Smooth muscle cell (in vitro differentiated cells): ENCODE measurements at regions not wholly inside any gene's neighbourhood (a gene's known extent, or its start where the extent isn't known, plus 50 kb on each side); places are given as distances from the start of the nearest gene placed in this dataset.
"Not testable (repeated sequence)": the region's sequence is repeated elsewhere in the genome, so short reads cannot be mapped to it uniquely, and the experiment has no call there.

Source experiments
- DNase-seq: peaks from one replicate; lab custom pipeline; 2025; ENCODE audit not compliant: unreplicated experiment; lab: John Stamatoyannopoulos, UW
- H2AFZ ChIP-seq: fragments of 200-600 bp; sonication (generic); 2 replicates; pipeline ENCODE4 v1.6.0; 2016; ENCODE audit warnings: antibody characterized with exemption, low read depth, mild to moderate bottlenecking
- H3F3A ChIP-seq: fragments of 200-600 bp; sonication (generic); 2 replicates; pipeline ENCODE4 v1.6.0; 2017; ENCODE audit warnings: antibody characterized with exemption, low read depth
- H3K27ac ChIP-seq: fragments of 200-600 bp; sonication (generic); 2 replicates; pipeline ENCODE4 v1.5.1; 2016; ENCODE audit warnings: low read depth, mild to moderate bottlenecking
- H3K27me3 ChIP-seq: fragments of 200-600 bp; sonication (generic); 2 replicates; pipeline ENCODE4 v1.6.1; 2016; ENCODE audit warnings: low read depth, mild to moderate bottlenecking
- H3K36me3 ChIP-seq: fragments of 200-600 bp; sonication (generic); 2 replicates; pipeline ENCODE4 v1.5.1; 2016; ENCODE audit warnings: low read depth
- H3K4me1 ChIP-seq: fragments of 200-600 bp; sonication (generic); 2 replicates; pipeline ENCODE4 v1.5.1; 2016; ENCODE audit warnings: low read depth
- H3K4me2 ChIP-seq: fragments of 200-600 bp; sonication (generic); 2 replicates; pipeline ENCODE4 v1.6.0; 2016; ENCODE audit warnings: mild to moderate bottlenecking
- H3K4me3 ChIP-seq: fragments of 200-600 bp; sonication (generic); 2 replicates; pipeline ENCODE4 v1.5.1; 2016; ENCODE audit warnings: mild to moderate bottlenecking
- H3K79me2 ChIP-seq: fragments of 200-600 bp; sonication (generic); 2 replicates; pipeline ENCODE4 v1.6.0; 2016; ENCODE audit warnings: low read depth, mild to moderate bottlenecking
- H3K9ac ChIP-seq: fragments of 200-600 bp; sonication (generic); 2 replicates; pipeline ENCODE4 v1.6.0; 2016; ENCODE audit warnings: low read depth
- H3K9me3 ChIP-seq: fragments of 200-600 bp; sonication (generic); replicated peaks from 2 replicates; pipeline ENCODE4 v1.5.1; 2016; ENCODE audit warnings: low read depth
- H4K20me1 ChIP-seq: fragments of 200-600 bp; sonication (generic); 2 replicates; pipeline ENCODE4 v1.6.0; 2016; ENCODE audit warnings: low read depth
- WGBS: methylation state at CpG from one replicate; pipeline ENCODE4 v1.1.7; 2016; ENCODE audit warnings: low lambda C conversion rate; 5-methylcytosine and 5-hydroxymethylcytosine counted together
- TF ChIP-seq, protein P1 (sequence below): fragments of 200-600 bp; sonication (generic); IDR thresholded peaks from 2 replicates; pipeline ENCODE4 v1.5.1; 2017; ENCODE audit warnings: borderline replicate concordance, mild to moderate bottlenecking, antibody characterized with exemption; ENCODE audit not compliant: insufficient read depth, poor library complexity, severe bottlenecking

GRCh38 chr2:142716463-142717242 lies 160.8 kb upstream of the KYNU start:
- Histone ChIP-seq H3K36me3 (no peaks in the 10 kb centered on the region), H3K4me2 (no peak overlapping the region), H3K4me1 (peaks cover 8% of the 10 kb centered on the region), H2AFZ (peak overlapping the region; percentile 61), H3K9me3 (no peaks in the 10 kb centered on the region), H3K4me3 (no peak overlapping the region), H3K27me3 (no peaks in the 10 kb centered on the region), H3K79me2 (no peaks in the 10 kb centered on the region), H3K9ac (no peak overlapping the region), H4K20me1 (no peaks in the 10 kb centered on the region), H3K27ac (no peak overlapping the region), H3F3A (no peaks in the 10 kb centered on the region)
- WGBS, result 96% methylated on average over 6 of the region's 6 CpGs
- TF ChIP-seq, protein P1, sequence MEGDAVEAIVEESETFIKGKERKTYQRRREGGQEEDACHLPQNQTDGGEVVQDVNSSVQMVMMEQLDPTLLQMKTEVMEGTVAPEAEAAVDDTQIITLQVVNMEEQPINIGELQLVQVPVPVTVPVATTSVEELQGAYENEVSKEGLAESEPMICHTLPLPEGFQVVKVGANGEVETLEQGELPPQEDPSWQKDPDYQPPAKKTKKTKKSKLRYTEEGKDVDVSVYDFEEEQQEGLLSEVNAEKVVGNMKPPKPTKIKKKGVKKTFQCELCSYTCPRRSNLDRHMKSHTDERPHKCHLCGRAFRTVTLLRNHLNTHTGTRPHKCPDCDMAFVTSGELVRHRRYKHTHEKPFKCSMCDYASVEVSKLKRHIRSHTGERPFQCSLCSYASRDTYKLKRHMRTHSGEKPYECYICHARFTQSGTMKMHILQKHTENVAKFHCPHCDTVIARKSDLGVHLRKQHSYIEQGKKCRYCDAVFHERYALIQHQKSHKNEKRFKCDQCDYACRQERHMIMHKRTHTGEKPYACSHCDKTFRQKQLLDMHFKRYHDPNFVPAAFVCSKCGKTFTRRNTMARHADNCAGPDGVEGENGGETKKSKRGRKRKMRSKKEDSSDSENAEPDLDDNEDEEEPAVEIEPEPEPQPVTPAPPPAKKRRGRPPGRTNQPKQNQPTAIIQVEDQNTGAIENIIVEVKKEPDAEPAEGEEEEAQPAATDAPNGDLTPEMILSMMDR, result no peak
- DNase-seq, result no peak

- Histone ChIP-seq H3K4me1 (peaks cover 8% of the 10 kb centered on the region), H2AFZ (no peak overlapping the region), H3K27ac (no peak overlapping the region), H3F3A (no peaks in the 10 kb centered on the region), H3K9me3 (no peaks in the 10 kb centered on the region), H3K4me2 (no peak overlapping the region), H3K27me3 (no peaks in the 10 kb centered on the region), H3K79me2 (no peaks in the 10 kb centered on the region), H3K9ac (no peak overlapping the region), H3K4me3 (no peak overlapping the region), H4K20me1 (no peaks in the 10 kb centered on the region), H3K36me3 (no peaks in the 10 kb centered on the region)
- DNase-seq, result no peak
- TF ChIP-seq, protein P1, result no peak
- WGBS, result 95% methylated on average over 2 of the region's 2 CpGs
Measured at GRCh38 chr2:142714600-142714999, 162.9 kb upstream of the KYNU start.

- H4K20me1 ChIP-seq, result no peaks in the 10 kb centered on the region
- H3K9ac ChIP-seq, result no peak overlapping the region
- DNase-seq, result no peak
- H3K27ac ChIP-seq, result no peak overlapping the region
- TF ChIP-seq, protein P1, result no peak
- no peaks in the 10 kb centered on the region for H3K79me2 ChIP-seq
- H2AFZ ChIP-seq, result no peak overlapping the region
- H3K4me3 ChIP-seq, result no peak overlapping the region
- H3K9me3 ChIP-seq, result no peaks in the 10 kb centered on the region
- WGBS, result 88% methylated on average over 1 of the region's 1 CpG
- no peaks in the 10 kb centered on the region for H3K36me3 ChIP-seq
- no peak overlapping the region for H3K4me2 ChIP-seq
- H3K27me3 ChIP-seq, result no peaks in the 10 kb centered on the region
- H3K4me1 ChIP-seq, result no peaks in the 10 kb centered on the region
- no peaks in the 10 kb centered on the region for H3F3A ChIP-seq
Measured at GRCh38 chr2:142710336-142710735, 167.1 kb upstream of the KYNU start.

GRCh38 chr2:142707318-142707717 lies 170.1 kb upstream of the KYNU start:
- Histone ChIP-seq H3K4me2 (no peak overlapping the region), H4K20me1 (no peaks in the 10 kb centered on the region), H3K79me2 (no peaks in the 10 kb centered on the region), H3K9me3 (no peaks in the 10 kb centered on the region), H3K27ac (no peak overlapping the region), H3K4me1 (no peaks in the 10 kb centered on the region), H3K36me3 (no peaks in the 10 kb centered on the region), H3K27me3 (no peaks in the 10 kb centered on the region), H3F3A (no peaks in the 10 kb centered on the region), H2AFZ (no peak overlapping the region), H3K4me3 (no peak overlapping the region), H3K9ac (no peak overlapping the region)
- TF ChIP-seq, protein P1, result no peak
- DNase-seq, result no peak
- 94% methylated on average over 14 of the region's 14 CpGs for WGBS

DNA sequence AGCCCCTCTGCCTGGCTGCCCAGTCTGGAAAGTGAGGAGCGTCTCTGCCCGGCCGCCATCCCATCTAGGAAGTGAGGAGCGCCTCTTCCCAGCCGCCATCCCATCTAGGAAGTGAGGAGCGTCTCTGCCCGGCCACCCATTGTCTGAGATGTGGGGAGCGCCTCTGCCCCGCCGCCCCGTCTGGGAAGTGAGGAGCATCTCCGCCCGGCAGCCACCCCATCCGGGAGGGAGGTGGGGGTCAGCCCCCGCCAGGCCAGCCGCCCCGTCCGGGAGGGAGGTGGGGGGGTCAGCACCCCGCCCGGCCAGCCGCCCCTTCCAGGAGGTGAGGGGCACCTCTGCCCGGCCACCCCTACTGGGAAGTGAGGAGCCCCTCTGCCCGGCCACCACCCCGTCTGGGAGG lies 175.1 kb upstream of the KYNU start:
- 97% methylated on average over 17 of the region's 24 CpGs for whole genome bisulfite sequencing

More for the DNA sequence above, 175.1 kb upstream of the KYNU start:
- H3K4me3 ChIP-seq, H3K27me3 ChIP-seq, DNase-seq, H3F3A ChIP-seq, H4K20me1 ChIP-seq, H3K27ac ChIP-seq, H3K9me3 ChIP-seq, H3K4me2 ChIP-seq, H3K79me2 ChIP-seq, H3K4me1 ChIP-seq, H3K9ac ChIP-seq, H2AFZ ChIP-seq, H3K36me3 ChIP-seq: not testable (repeated sequence)
